HG03039 (cell line): ENCODE measurements at regions not wholly inside any gene's neighbourhood (a gene's known extent, or its start where the extent isn't known, plus 50 kb on each side); places are given as distances from the start of the nearest gene placed in this dataset.

ENCODE experiments used
- ATAC-seq: cut with Tn5 transposase; IDR thresholded peaks from one replicate; pipeline ENCODE4 v1.9.1; 2021; ENCODE audit warnings: mild to moderate bottlenecking, moderate library complexity; ENCODE audit not compliant: unreplicated experiment

DNA sequence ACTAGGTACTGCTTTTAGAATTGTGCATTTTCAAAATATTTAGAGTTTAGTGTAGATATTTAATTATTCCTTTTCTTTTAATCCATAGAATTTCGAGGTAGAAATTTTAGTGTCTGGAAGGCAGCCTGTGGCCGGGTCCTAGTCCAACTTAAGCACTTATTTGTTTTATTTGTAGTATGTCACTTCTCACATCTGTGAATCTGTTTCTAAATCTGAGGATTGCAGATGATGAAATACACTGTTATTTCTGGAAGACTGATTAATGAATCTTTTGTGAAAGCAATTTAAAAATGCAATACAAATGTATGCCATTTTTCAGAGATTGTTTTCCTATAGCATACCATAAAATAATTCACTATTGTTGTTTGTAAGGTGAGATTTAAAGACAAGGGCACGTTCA lies 483.9 kb upstream of the TRIB2 start:
- no peak for ATAC-seq

DNA sequence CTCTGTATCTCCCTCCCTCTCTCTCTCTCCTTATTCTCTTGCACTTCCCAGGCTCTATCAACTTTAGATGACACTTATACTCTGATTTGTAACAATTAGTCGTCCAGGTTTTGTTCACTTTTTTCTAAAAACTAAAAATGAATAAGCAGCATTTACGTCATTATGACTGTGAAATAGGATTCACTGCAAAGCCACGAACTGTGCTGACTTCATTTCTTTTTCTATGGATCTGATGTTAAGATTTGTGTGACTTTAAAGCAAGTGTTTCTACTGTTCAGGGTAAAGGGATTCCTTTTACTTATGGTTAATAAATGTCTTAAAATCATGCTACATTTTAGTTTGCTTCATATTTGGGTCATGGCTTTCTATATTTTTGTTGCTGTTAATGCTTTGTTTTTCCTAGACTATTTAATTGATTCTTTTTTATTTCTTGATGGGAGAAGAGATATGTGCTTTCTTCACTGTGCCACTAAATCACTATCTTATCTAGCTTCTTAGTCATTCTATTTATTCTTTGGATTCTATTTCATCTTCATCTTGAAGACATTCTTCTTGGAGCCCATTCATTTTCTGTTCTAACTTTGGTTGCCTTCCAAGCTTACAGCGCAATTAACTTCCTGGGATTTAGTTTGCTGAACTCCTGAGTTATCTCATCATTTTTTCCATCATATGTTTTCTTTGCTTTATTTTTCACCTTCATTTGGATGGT lies 480.4 kb upstream of the TRIB2 start:
- no peak for ATAC-seq

DNA sequence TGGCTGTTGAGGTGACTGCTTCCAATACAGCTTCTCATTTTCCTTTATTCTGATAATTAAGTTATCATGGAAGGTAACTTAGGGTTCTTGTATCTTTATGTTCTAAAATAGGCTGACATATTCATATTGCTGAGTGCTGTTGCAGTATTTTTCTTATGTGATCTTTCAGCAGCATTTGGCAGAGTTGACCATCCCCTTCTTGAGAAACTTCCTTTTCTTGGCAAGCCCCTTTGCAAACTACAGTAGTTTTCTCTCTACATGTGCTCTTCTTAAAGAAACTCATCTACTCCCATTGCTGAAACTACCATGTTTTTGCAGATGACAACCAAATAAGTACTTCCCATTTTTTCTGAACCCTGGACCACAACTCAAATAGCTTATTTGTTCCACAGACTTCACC lies 476.5 kb upstream of the TRIB2 start:
- no peak for ATAC-seq

DNA sequence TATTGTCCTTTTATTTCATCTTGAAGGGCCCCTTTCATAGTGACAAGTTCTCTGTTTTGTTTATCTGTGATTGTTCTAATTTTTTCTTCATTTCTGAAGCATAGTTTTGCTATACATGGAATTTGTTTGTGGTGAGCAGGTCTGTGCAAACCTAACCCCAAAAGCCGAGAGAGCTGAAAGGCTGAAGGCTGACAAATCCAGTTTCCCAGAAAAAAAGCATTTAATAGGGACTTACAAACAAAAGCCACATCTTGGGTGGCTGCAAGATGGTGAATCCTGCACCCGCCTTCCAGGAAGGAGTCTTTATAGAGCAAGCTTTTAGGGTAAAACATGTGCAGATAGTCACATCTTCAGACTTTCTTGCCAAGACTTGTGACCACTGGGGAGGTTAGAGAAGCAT lies 473.4 kb upstream of the TRIB2 start:
- ATAC-seq = no peak

DNA sequence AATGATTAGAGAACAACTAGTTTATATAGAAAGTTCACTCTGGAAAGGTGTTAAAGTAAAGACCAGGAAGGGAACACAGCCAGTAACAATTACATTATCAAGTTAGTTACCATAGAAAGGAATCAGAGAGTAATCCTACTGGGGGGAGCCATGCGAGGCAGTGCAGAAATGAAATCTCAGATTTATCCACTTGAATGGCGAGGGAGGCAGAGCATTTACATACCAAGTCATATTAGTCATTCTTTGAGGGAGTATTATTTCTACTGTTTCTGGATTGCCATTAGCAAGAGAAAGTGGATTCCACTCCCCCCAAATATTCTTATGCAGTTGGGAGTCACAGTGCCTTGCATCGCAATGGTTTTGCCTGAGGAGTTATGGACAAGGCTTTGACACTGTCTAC lies 472.7 kb upstream of the TRIB2 start:
- no peak for ATAC-seq

DNA sequence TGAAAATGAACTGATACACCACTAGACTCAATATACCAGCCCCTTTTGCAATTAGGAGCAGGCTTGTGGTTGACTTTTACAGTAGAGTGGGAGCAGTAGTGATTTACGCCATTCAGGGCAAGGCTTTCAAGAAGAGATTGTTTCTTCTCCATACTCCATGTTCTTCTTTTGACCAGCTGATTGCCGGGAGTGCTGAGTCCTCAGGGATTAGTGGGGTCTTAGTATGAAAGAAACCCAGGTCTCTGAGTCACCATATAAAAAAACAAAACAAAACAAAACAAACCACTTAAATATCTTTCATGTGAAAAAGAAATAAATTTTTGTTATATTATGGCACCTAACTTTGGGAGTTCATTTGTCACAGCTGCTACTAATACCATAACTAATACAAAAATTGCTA lies 465.6 kb upstream of the TRIB2 start:
- no peak for ATAC-seq

DNA sequence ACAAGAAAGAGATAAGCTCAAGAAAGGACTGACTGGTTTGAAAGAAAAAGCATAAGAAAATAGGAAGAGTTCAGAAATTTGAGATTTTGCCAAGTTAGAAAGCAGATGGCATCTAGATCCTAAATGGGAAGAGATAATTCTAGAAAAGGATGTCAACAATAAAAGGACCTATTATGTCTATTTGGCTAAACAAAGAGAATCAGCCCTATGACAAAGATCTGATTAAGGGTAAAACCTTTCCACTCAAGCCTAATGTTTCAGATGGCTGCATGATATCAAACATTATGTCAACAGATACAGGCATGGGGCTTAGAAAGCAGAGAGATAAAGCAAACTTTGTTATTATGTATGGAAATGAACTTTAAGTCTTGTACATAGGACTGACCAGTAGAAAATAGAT lies 465.0 kb upstream of the TRIB2 start:
- ATAC-seq = no peak

DNA sequence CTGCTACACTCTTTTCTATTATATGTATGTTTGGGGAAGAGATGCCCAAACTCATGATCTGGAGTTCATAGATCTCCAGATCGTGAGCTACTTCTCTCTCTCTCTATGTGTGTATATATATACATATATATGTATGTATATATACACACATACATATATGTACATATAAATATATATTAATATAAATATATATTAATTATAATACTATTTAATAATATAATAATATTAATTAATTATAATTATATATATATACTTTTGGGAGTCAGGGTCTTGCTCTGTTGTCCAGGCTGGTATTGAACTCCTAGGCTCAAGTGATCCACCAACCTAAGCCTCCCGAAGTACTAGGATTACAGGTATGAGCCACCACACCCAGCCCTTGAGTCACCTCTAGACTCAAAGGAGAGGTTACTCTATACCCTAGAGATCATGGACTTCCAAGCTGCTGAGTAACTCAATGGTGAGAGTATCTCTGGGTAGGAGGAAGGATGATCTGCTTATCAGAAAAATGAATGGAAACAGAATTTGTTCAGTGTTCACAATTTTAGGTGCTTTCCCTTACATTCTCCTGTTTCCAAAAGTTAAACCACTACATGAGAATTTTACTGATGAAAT lies 463.5 kb upstream of the TRIB2 start:
- ATAC-seq = no peak

DNA sequence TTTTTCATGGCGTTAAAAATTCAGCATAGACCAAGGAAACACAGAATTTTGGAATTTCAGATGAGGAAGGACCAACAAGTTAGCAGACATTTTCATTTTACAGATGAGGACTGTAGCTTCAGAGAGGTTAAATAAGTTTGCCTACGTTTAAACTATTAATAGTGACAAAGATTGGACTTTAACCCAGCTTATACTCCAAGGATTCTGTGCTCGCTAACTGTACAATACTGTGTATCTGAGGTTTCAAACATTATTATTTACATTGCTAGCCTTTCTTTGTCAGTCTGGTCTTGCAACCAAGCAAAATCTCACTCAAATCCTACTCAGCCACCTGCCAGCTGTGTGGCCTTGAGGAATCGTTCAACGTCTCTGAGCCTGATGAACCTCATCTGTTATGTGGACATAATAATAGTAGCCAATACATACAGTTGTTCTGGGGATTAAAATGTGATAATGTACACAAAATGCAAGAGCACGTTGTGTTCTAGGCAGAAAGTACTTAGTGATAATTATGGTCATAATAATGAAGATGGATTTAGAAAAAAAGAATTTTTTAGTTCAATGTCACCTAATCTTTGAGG lies 462.4 kb upstream of the TRIB2 start:
- ATAC-seq = no peak

DNA sequence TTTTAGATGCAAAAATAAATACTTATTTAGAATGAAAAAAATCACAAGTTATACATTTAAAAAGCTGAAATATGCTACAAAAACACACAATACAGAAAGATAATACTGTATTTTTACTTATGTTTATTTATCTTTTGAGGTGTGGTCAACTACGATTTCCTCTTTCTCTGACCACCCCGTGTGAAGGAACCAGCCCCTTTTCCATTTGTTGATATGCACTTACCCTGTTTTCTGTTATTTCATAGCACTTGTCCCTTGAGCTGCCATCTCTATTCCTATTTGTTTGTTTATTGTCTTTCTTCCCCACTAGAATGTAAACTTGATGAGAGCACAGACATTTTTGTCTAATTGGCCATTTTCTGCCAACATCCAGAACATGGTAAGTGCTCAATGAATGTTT lies 460.5 kb upstream of the TRIB2 start:
- no peak for ATAC-seq

DNA sequence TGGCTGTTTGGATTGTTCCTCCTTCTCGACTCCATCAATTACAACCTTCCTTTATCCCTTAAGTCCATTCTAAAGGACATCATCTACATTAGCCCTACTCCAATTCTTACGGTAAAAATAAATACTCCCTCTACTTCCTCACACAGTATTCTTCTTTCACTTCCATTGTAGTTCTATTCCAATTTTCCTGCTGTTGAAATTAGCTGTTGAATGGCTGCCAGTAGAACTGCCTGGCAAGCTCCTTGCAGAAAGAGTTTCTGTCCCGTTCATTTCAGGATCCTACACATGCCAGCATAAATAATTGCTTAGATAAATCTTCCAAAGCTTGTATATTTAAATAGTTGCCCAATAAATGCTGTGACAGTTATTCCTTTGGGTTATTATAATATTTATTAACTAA lies 459.3 kb upstream of the TRIB2 start:
- no peak for ATAC-seq

DNA sequence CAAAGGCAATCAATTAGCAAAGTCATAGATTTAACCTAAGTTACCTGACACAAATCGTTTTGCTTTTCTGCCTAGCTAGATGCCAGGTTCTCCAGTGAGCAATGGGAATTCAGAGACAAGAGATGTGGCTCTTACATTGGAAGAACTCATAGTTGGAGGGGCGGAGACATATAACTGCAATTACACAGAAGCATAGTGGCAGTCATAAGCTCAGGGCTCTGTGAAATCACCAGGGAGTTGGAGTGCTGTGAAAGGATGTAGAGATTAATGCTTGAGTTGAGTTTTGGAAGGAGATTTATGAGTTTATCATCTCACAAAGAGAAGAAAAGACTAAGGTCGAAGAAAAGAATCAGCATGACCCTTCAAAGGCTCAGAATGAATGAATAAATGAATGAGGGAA lies 457.2 kb upstream of the TRIB2 start:
- ATAC-seq = no peak

DNA sequence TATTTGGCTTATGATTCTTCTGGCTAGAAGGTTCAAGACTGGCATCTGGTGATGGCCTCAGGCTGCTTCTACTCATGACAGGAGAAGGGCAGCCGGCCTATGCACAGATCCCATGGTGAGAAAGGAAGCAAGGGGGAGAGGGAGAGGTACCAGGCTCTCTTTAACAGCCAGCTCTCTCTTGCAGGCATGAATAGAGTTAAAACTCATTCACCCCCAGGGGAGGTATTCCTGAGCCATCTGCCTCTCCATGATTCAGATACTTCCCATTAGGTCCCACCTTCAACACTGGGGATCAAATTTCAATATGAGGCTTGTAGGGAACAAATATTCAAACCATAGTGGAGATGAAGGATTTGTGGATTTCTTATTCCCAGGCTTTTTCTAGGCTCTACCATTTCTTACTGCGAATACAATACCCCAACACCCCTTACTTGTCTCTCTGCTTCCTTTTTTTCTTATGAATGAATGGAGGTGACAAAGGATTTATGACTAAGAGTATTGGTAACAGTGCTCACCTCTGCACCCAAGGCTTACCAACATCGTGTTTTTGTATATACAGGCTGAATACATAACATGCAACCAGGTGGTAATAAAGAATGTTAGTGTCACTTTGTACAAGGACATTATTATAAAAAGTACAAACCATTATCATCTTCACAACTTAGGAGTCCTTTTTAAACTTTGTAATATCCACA lies 454.6 kb upstream of the TRIB2 start:
- ATAC-seq = no peak

DNA sequence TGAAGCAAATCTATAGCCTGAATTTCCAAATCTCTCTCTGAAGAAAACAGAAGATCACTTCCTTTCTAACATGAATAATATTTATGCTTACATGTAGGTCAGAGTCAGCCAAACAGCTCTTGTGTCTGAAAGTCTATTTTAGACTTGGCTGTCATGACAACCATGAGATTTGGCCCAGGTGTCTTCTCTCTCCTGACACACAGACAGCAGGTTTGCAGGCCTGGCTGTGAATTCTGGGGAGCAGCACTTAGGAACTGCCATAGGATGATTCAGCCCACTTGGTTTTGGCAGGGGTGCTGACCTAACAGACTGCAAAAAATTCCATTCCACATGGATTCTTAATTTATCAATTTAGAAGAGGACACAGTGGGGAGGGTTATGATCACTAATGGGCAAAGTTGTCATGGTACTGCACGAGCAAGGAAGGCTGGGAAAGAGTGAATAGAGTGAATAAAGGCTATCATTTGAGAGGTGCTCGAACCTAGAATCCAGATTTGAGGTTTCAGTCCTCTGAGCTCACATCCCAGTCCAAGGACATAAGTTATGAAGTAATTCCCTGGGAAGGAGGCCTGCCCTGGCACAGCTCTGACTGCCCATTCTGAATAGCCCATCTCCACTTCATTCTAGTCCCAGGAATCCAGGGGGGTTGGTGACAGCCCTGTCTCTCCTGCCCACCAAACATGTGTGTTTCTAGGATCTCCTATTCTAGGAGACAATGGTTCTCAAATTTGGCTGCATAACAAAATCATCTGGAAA lies 453.9 kb upstream of the TRIB2 start:
- peak; percentile 49 for ATAC-seq

DNA sequence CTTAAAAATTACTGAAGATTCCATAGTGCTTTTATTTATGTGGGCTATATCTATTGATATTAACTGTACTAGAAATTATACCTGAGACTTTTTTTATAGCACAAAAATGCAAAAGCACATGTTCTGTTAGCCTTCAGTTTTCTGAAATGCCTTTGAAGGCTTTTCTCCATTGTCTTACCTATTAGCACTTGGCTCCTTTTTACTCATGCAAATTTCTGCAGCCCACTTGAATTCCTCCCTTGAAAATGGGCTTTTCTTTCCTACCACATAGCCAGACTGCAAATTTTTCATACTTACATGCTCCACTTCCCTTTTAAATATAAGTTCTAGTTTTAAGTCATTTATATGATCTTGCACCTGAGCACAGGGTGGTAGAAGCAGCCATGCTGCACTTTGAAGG lies 453.0 kb upstream of the TRIB2 start:
- no peak for ATAC-seq

DNA sequence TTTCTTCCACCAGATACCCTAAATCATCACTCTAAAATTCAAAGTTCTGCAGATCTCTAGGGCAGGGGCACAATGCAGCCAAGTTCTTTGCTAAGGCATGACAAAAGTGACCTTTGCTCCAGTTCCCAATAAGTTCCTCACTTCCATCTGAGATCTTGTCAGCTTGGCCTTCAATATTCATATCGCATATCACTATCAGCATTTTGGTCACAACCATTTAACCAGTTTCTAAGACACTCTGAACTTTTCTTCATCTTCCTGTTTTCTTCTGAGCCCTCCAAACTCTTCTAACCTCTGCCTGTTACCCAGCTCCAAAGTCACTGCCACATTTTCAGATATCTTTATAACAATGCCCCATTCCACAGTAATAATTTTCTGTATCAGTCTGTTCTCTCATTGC lies 452.6 kb upstream of the TRIB2 start:
- no peak for ATAC-seq

DNA sequence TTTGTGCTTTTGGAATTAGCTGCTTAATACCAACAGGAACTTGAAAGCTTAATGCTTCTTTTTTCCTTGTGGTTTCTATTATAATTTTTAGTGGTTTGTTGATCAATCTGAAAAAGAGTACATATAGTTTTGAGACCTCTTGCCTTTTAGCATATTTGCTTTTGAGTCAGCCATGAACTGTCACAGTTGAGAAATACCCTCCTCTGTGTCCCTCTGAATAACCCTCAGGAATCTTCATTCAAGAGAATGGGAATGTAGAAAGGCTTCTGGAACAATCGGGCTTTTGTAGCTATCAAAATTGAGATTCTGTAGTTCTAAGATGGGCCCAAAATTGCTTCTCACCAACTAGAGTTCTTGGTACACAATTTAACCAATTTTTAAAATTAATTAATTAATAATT lies 451.1 kb upstream of the TRIB2 start:
- ATAC-seq = no peak

DNA sequence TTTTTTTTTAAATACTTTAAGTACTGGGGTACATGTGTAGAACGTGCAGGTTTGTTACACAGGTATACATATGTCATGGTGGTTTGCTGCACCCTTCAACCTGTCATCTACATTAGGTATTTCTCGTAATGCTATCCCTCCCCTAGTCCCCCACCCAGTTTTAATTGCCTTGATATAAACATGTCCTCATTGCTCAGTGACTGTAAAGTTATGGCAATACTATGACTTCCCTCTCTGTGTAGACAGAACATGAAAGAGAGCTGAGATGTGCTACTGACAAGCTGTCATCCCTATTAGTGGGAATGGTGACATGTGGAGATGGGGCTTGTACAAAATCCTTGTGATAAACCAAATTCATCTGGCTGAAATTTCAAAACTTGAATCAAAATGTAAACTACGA lies 449.7 kb upstream of the TRIB2 start:
- no peak for ATAC-seq

DNA sequence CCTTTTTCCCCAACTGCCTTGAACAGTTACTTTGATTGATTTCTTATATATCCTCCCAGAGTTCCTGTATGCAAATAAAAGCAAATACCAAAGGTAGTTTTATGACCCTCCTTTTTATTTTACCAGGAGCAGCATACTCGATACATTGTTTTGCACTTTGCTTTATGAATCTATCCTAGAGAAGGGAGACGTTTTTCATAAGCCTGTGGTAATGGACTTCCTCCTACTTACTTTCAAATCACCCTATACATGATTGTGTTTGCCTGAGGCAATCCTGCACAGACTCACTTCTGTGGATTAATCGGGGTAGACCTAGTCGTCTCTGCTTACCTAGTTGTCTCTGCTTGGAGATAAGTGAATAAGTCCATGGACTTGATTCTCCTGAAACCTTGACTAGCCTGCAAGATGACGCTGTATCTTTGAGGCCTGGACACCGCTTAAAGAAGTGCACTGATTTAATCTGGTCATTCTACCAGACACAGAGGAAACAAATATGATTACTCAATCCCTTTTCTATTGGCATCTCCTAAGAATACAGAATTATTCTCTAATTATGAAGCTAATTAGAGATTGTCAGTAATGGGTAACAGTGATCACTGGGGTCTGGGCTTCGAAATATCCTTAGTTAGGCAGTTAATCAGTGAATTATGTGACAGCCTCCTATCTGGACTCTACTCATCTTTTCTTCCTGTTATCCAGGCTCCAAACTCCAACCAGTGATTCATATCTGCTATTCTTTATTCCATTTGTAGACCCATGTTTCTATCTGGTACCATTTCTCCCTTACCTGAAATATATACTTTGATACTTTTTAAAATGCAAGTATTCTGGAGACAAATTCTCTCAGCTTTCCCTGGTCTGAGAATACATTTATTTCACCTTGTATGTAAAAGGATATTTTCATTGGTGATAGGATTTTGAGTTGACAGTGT lies 447.4 kb upstream of the TRIB2 start:
- no peak for ATAC-seq

DNA sequence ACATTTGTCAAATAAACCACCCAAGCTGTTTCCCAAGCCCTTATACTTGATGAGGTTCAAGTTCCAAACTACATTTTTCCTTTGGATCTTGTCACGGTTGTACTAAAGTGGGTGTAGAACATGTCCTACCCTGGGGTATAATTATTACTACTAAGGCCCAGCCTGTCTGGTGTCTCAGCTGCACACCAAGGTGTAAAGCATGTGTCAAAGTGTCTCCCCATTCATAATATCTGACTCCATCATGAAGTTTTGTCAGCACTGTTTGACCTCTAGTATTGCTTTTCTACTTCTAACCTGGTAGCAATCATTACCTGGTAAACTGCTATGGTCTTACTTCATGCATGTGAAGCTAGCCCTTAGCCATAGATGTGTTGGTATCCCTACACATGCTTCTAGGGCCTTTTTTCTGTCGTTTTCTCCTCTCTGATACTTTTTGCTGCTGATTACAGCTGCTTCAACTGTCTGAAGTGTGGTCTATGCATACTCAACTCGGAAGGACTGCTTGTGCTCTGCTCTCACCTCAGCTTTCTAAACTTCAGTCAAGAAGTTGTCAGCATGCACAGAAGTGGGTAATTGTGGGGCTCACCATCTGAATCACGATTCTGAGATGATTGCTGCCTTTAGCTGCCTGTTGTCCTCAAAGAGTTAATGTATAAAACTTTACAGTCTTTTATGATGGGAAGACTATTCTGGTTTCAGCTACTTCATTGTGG lies 445.7 kb upstream of the TRIB2 start:
- no peak for ATAC-seq
